ENCODE measurements at regions not wholly inside any gene's neighbourhood (a gene's known extent, or its start where the extent isn't known, plus 50 kb on each side); places are given as distances from the start of the nearest gene placed in this dataset.
A peak's percentile ranks its signal among the peaks of the same experiment; 100 is the strongest.

DNA sequence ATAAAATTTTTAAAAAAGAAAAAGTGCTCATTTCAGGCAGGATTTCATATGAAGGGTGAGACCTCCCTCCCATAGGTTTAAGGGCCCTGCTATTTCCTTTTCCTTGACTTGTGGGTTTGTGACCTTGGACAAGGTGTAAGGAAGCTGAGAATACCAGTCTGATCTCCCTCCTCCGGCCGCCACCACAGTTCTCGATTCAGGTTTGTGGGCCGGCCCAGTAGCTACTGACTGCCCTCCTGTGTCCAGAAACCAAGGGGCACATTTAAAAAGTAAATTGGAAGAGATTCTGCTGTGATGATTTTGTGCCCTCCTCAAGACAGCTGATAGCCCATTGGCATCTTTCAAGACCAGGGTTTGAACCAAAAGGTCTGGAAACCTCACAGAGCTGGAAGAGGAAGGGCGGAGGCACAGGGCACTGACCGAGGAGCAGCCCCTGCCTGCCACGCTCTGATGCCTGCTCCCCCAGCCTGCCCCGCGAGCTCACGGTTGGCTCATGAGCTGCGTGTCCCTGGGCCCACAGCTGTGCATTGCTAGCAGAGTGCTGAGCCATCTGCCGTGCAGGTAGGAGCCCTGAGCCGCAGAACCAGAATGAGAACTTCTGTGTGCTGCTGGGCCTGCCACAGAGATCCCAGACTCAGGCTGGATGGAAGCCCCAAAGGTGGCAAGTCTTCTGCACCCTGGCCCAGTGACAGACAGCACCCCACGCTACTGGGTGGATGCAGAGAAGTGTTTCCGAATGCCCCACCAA is 348.7 kb downstream of the NPHP4 start:
- Histone ChIP-seq H3K36me3 (ENCODE audit: low read depth, missing control alignments) (no peaks in the 10 kb centered on the region), H3K4me1 (peaks cover 5% of the 10 kb centered on the region), H3K27me3 (no peaks in the 10 kb centered on the region), H3K27ac (no peak overlapping the region), H3K9me3 (no peaks in the 10 kb centered on the region), H3K4me3 (no peak overlapping the region)
- TF ChIP-seq, protein P1, sequence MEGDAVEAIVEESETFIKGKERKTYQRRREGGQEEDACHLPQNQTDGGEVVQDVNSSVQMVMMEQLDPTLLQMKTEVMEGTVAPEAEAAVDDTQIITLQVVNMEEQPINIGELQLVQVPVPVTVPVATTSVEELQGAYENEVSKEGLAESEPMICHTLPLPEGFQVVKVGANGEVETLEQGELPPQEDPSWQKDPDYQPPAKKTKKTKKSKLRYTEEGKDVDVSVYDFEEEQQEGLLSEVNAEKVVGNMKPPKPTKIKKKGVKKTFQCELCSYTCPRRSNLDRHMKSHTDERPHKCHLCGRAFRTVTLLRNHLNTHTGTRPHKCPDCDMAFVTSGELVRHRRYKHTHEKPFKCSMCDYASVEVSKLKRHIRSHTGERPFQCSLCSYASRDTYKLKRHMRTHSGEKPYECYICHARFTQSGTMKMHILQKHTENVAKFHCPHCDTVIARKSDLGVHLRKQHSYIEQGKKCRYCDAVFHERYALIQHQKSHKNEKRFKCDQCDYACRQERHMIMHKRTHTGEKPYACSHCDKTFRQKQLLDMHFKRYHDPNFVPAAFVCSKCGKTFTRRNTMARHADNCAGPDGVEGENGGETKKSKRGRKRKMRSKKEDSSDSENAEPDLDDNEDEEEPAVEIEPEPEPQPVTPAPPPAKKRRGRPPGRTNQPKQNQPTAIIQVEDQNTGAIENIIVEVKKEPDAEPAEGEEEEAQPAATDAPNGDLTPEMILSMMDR (IDR thresholded peaks at IDR 0.05), result no peak
- TF ChIP-seq POLR2A (IDR thresholded peaks at IDR 0.05), result no peak
- intact Hi-C loops (cut with DNase I; ENCODE audit: low total_unique reads), result no loop called here
- DNase-seq, result no peak
- WGBS, 2 donors, result 77 to 86% methylated on average over 8 to 14 of the region's 15 CpGs

DNA sequence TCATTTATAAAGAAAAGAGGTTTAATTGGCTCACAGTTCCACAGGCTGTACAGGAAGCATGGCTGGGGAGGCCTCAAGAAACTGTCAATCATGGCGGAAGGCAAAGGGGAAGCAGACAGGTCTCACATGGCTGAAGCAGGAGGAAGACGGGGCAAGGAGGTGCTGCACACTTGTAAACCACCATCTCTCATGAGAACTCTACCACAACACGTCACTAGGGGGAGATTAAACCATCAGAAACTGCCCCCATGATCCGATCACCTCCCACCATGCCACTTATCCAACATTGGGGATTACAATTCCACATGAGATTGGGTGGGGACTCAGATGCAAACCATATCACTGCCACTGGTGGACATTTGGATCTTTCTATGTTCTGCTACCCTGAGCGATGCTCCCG is 351.4 kb downstream of the NPHP4 start:
- Histone ChIP-seq H3K27ac (no peak overlapping the region), H3K4me1 (peaks cover 5% of the 10 kb centered on the region), H3K9me3 (no peaks in the 10 kb centered on the region), H3K27me3 (no peaks in the 10 kb centered on the region), H3K36me3 (ENCODE audit: low read depth, missing control alignments) (no peaks in the 10 kb centered on the region), H3K4me3 (no peak overlapping the region)
- intact Hi-C loops (cut with DNase I; ENCODE audit: low total_unique reads), result no loop called here
- WGBS, 2 donors, result 76 to 79% methylated on average over 6 of the region's 6 CpGs
- DNase-seq, result no peak
- TF ChIP-seq, protein P1 (IDR thresholded peaks at IDR 0.05), result peak in 1 of 3 experiments; percentile 10
- TF ChIP-seq POLR2A (IDR thresholded peaks at IDR 0.05), result no peak

DNA sequence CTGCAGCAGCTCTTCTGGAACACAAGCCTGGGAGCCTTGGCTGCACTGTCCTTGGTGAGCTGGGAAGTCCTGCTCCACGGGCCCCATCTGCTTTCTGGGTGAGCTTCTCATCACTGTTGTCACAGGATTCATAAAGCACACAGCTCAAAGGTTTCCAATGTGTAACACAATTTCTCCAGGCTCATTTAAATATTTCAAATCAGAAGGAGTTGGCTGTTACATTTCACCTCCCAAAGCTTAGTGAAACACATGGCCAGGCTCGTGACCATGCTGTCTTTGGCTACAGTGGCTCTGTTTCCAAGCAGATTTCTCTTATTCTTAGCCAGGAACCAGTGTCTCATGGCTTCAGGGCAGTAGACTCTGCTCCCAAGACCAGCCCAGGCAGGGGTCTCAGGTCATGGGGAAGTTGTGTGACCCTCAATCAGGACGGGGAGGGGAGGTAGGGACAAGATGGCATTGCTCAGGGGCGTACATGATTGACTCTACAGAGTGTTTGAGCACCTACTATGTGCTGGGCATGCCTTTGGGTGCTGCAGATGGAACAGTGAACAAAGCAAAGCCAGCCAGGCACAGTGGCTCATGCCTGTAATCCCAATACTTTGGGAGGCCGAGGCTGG is 353.0 kb downstream of the NPHP4 start:
- Histone ChIP-seq H3K4me1 (peaks cover 5% of the 10 kb centered on the region), H3K27ac (no peak overlapping the region), H3K36me3 (ENCODE audit: low read depth, missing control alignments) (no peaks in the 10 kb centered on the region), H3K27me3 (no peaks in the 10 kb centered on the region), H3K4me3 (no peak overlapping the region), H3K9me3 (no peaks in the 10 kb centered on the region)
- 69 to 78% methylated on average over 5 of the region's 5 CpGs for WGBS, 2 donors
- intact Hi-C loops (cut with DNase I; ENCODE audit: low total_unique reads), result no loop called here
- no peak for DNase-seq
- no peak for TF ChIP-seq POLR2A (IDR thresholded peaks at IDR 0.05)
- TF ChIP-seq, protein P1 (IDR thresholded peaks at IDR 0.05), result no peak

DNA sequence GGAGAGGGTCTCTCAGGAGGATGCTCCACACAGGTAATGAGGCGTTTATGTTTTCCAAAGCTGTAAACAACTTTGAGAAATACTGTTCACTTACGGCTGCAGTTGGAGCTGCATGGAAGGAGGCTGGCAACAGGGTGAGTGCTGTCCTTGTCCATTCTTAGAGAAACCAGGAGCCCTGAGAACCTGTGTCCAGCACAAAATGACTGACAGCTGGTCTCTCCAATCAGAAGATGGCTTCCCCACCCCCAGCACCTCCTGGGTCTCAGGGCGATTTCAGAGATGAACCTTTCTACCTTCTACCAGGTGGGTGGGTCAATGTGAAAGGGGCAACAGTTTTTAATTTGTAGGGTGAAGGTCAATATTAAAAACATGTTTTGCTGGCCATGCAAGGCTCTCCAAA is 353.6 kb downstream of the NPHP4 start:
- WGBS, 2 donors, result 87 to 88% methylated on average over 3 of the region's 3 CpGs

More for the DNA sequence above, 353.6 kb downstream of the NPHP4 start:
- H3K4me3 ChIP-seq, result no peak overlapping the region
- H3K36me3 ChIP-seq (ENCODE audit: low read depth, missing control alignments), result no peaks in the 10 kb centered on the region
- DNase-seq, result no peak
- H3K27ac ChIP-seq, result no peak overlapping the region
- H3K27me3 ChIP-seq, result no peaks in the 10 kb centered on the region
- no peaks in the 10 kb centered on the region for H3K4me1 ChIP-seq
- no peaks in the 10 kb centered on the region for H3K9me3 ChIP-seq
- TF ChIP-seq, protein P1 (IDR thresholded peaks at IDR 0.05), result no peak
- TF ChIP-seq POLR2A (IDR thresholded peaks at IDR 0.05), result no peak
- intact Hi-C loops (cut with DNase I; ENCODE audit: low total_unique reads), result no loop called here
